Esophagus squamous epithelium (tissue), 5 donors: ENCODE measurements at regions not wholly inside any gene's neighbourhood (a gene's known extent, or its start where the extent isn't known, plus 50 kb on each side); places are given as distances from the start of the nearest gene placed in this dataset.

Source experiments
- DNase-seq: peaks from one replicate; lab custom pipeline; 2025; lab: John Stamatoyannopoulos, UW
- H3K27ac ChIP-seq, 4 donors: fragments of 200-600 bp; sonication (generic); one replicate each; pipeline ENCODE4 v1.5.1; 2016 to 2019; ENCODE audit warnings: mild to moderate bottlenecking in 1 of 4
- H3K27me3 ChIP-seq, 4 donors: fragments of 200-600 bp; sonication (generic); 1 replicate in 3 of 4; 2 replicates in 1 of 4; pipeline versions ENCODE4 v1.5.1 to v1.6.0; 2017 to 2021; ENCODE audit warnings: antibody characterized with exemption in 1 of 4
- H3K36me3 ChIP-seq, 3 donors: fragments of 200-600 bp; sonication (generic); one replicate each; pipeline ENCODE4 v1.5.1; 2016 to 2019
- H3K4me1 ChIP-seq, 3 donors: fragments of 200-600 bp; sonication (generic); one replicate each; pipeline ENCODE4 v1.5.1; 2017 to 2019
- H3K4me3 ChIP-seq, 4 donors: fragments of 200-600 bp; sonication (generic); 1 replicate in 3 of 4; 2 replicates in 1 of 4; pipeline ENCODE4 v1.5.1; 2016 to 2019; ENCODE audit warnings: mild to moderate bottlenecking in 2 of 4, moderate library complexity in 1 of 4
- H3K9me3 ChIP-seq, 3 donors: fragments of 200-600 bp; sonication (generic); one replicate each; pipeline ENCODE4 v1.5.1; 2016 to 2019
- CTCF ChIP-seq, 6 experiments: fragments of 450-650 bp in 4 of 6; fragments of 200-600 bp in 2 of 6; sonication (generic) in 2 of 6; IDR thresholded peaks; one replicate each; pipeline ENCODE4 v1.5.1; 2016 to 2019; ENCODE audit warnings: antibody characterized with exemption in 6 of 6, mild to moderate bottlenecking in 4 of 6, moderate library complexity in 4 of 6
- POLR2A ChIP-seq, 4 donors: fragments of 450-650 bp; IDR thresholded peaks; one replicate each; pipeline ENCODE4 v1.6.1; 2017; ENCODE audit warnings: antibody characterized with exemption in 4 of 4, mild to moderate bottlenecking in 4 of 4, moderate library complexity in 3 of 4
- WGBS, 2 donors: methylation state at CpG; one replicate each; pipeline ENCODE4 v1.1.5; 2018; 5-methylcytosine and 5-hydroxymethylcytosine counted together
- intact Hi-C: fragments of 100-400 bp; cut with DNase I; formaldehyde crosslinking; loops from one replicate; pipeline ENCODE4 v1.15.0; 2022
- donor health status: DM: yes; HTN: yes; CAD: no.

DNA sequence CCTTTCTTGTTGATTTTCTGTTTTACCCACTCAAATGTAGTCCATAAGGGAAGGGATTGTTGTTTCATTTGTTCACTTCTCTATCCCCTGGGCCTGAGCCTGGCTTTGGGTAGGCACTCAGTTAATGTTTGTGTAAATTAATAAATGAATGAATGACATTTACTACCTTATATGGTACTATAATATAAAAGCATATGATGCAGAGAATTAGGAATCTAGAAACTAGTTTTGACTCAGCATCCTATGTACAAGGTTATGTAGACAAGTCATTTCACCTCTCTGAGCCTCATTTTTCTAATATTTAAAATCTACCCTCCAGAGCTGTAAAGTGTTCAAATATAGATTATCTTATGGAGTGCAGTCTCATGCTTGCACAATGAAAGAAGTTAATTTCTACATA, 68.9 kb upstream of the S1PR1 start:
- TF ChIP-seq POLR2A (IDR thresholded peaks at IDR 0.05) (no peak), CTCF (IDR thresholded peaks at IDR 0.05) (no peak)
- no peak for DNase-seq
- H3K4me3 ChIP-seq: no peak overlapping the region
- intact Hi-C loops: no loop called here
- no peaks in the 10 kb centered on the region for H3K9me3 ChIP-seq
- no peaks in the 10 kb centered on the region for H3K36me3 ChIP-seq
- no peaks in the 10 kb centered on the region for H3K27me3 ChIP-seq
- no peaks in the 10 kb centered on the region for H3K4me1 ChIP-seq
- no peak overlapping the region for H3K27ac ChIP-seq

DNA sequence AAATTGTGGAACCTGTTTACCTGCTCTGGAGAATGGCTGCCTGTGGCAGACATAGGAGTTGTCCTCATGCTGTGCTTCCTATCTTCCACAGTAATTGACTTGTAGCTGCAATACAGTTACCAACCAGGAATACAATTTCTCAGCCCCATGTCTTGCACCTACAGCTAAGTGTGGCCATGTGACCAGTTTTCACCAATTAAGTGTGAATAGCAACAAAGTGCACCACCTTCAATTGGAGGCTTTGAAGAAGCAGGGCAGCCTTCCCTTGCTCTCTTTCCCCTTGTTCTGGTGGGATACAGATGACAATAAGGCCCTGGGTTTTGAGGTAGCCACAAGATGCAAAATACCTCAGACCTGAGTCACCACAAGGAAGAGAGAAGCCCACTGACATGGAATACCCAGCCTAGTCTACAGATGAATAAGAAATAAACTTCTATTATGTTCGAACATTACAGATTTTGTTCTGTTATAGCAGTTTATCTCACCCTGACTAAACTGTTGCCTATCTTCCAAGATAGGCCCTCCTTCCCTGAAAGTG, 70.2 kb upstream of the S1PR1 start:
- TF ChIP-seq CTCF (IDR thresholded peaks at IDR 0.05) (no peak), POLR2A (IDR thresholded peaks at IDR 0.05) (no peak)
- WGBS, 2 donors: 77 to 79% methylated on average over 1 of the region's 1 CpG

GRCh38 chr1:101165954-101166353, 70.9 kb upstream of the S1PR1 start:
- H3K27me3 ChIP-seq: no peaks in the 10 kb centered on the region
- H3K9me3 ChIP-seq: no peaks in the 10 kb centered on the region
- no peak overlapping the region for H3K27ac ChIP-seq
- no peak for DNase-seq
- intact Hi-C loops: no loop called here
- TF ChIP-seq CTCF (IDR thresholded peaks at IDR 0.05) (no peak), POLR2A (IDR thresholded peaks at IDR 0.05) (no peak)
- no peaks in the 10 kb centered on the region for H3K36me3 ChIP-seq
- H3K4me1 ChIP-seq: no peaks in the 10 kb centered on the region
- no peak overlapping the region for H3K4me3 ChIP-seq

More for the DNA sequence above, 70.2 kb upstream of the S1PR1 start:
- H3K4me1 ChIP-seq: no peaks in the 10 kb centered on the region
- no peak for DNase-seq
- H3K36me3 ChIP-seq: no peaks in the 10 kb centered on the region
- no peaks in the 10 kb centered on the region for H3K9me3 ChIP-seq
- intact Hi-C loops: no loop called here
- H3K27me3 ChIP-seq: no peaks in the 10 kb centered on the region
- H3K27ac ChIP-seq: no peak overlapping the region
- no peak overlapping the region for H3K4me3 ChIP-seq

DNA sequence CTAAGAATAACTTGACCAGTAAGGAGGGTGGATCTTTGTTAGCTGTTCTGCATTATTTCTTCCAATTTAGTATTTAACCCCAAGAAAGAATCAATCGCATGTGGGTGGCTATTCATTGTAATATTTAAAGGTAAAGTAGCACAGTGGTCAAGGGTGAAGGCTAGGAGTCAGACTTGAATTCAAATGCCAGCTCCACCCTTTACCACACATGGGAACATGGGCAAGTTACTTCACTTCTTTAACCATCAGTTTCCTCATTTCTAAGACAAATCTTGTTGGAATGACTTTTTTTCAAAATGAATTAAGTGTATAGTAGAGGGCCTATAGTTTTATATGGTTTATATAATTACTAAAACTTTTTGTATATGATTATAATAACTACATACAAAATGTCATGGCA, 71.3 kb upstream of the S1PR1 start:
- Histone ChIP-seq H3K4me3 (no peak overlapping the region), H3K27me3 (no peaks in the 10 kb centered on the region), H3K9me3 (no peaks in the 10 kb centered on the region), H3K36me3 (no peaks in the 10 kb centered on the region), H3K4me1 (no peaks in the 10 kb centered on the region), H3K27ac (no peak overlapping the region)
- intact Hi-C loops: no loop called here
- TF ChIP-seq POLR2A (IDR thresholded peaks at IDR 0.05): no peak
- no peak for TF ChIP-seq CTCF (IDR thresholded peaks at IDR 0.05)
- no peak for DNase-seq
- 67 to 88% methylated on average over 1 of the region's 1 CpG for WGBS, 2 donors

GRCh38 chr1:101164776-101165175, 72.0 kb upstream of the S1PR1 start:
- intact Hi-C loops: no loop called here
- WGBS, 2 donors: 50 to 72% methylated on average over 3 of the region's 3 CpGs
- Histone ChIP-seq H3K27ac (no peak overlapping the region), H3K9me3 (no peaks in the 10 kb centered on the region), H3K4me1 (no peaks in the 10 kb centered on the region), H3K4me3 (no peak overlapping the region), H3K27me3 (no peaks in the 10 kb centered on the region), H3K36me3 (no peaks in the 10 kb centered on the region)
- DNase-seq: no peak
- TF ChIP-seq POLR2A (IDR thresholded peaks at IDR 0.05) (no peak), CTCF (IDR thresholded peaks at IDR 0.05) (no peak)
